Adipocyte (in vitro differentiated cells): ENCODE measurements at regions not wholly inside any gene's neighbourhood (a gene's known extent, or its start where the extent isn't known, plus 50 kb on each side); places are given as distances from the start of the nearest gene placed in this dataset.

Experiments
- DNase-seq: peaks from one replicate; pipeline ENCODE4 v3.0.0-alpha.2; 2015; ENCODE audit warnings: low read depth
- H3K27me3 ChIP-seq: replicated peaks from 2 replicates; pipeline ENCODE4 v1.7.0; 2013; ENCODE audit warnings: mild to moderate bottlenecking, low read length, moderate library complexity; ENCODE audit not compliant: control insufficient read depth, insufficient read depth
- H3K36me3 ChIP-seq: 2 replicates; pipeline ENCODE4 v1.7.0; 2013; ENCODE audit warnings: low read length, mild to moderate bottlenecking, moderate library complexity; ENCODE audit not compliant: control insufficient read depth, insufficient read depth, severe bottlenecking
- H3K4me1 ChIP-seq: 2 replicates; pipeline ENCODE4 v1.7.0; 2013; ENCODE audit warnings: mild to moderate bottlenecking, low read length, moderate library complexity; ENCODE audit not compliant: control insufficient read depth, insufficient read depth
- H3K4me3 ChIP-seq: 2 replicates; pipeline ENCODE4 v1.7.0; 2013; ENCODE audit warnings: mild to moderate bottlenecking, low read length, moderate library complexity
- H3K9ac ChIP-seq: 2 replicates; pipeline ENCODE4 v1.7.0; 2013; ENCODE audit warnings: mild to moderate bottlenecking, low read length, moderate library complexity
- H3K9me3 ChIP-seq: 2 replicates; pipeline ENCODE4 v1.7.0; 2013; ENCODE audit warnings: mild to moderate bottlenecking, low read length, moderate library complexity; ENCODE audit not compliant: control insufficient read depth

GRCh38 chr9:126036881-126037291, 289.7 kb downstream of the PBX3 start:
- DNase-seq: no peak
- Histone ChIP-seq H3K4me1 (no peaks in the 10 kb centered on the region), H3K27me3 (peaks cover 25% of the 10 kb centered on the region)

GRCh38 chr9:126038790-126039189, 287.8 kb upstream of the MVB12B start:
- Histone ChIP-seq H3K9me3 (peaks cover 10% of the 10 kb centered on the region), H3K4me3 (no peak overlapping the region), H3K9ac (no peak overlapping the region), H3K27me3 (peaks cover 16% of the 10 kb centered on the region), H3K36me3 (no peaks in the 10 kb centered on the region), H3K4me1 (peaks cover 7% of the 10 kb centered on the region)
- no peak for DNase-seq

More at GRCh38 chr9:126036881-126037291, 289.7 kb downstream of the PBX3 start:
- H3K9ac ChIP-seq: no peak overlapping the region
- H3K36me3 ChIP-seq: no peaks in the 10 kb centered on the region
- H3K4me3 ChIP-seq: no peak overlapping the region
- H3K9me3 ChIP-seq: peaks cover 2% of the 10 kb centered on the region

GRCh38 chr9:126043681-126044080, 282.9 kb upstream of the MVB12B start:
- Histone ChIP-seq H3K4me1 (peaks cover 17% of the 10 kb centered on the region), H3K9me3 (peaks cover 32% of the 10 kb centered on the region), H3K4me3 (peak overlapping the region; percentile 32), H3K9ac (no peak overlapping the region), H3K27me3 (peaks cover 16% of the 10 kb centered on the region), H3K36me3 (no peaks in the 10 kb centered on the region)
- no peak for DNase-seq

- peaks cover 22% of the 10 kb centered on the region for H3K9me3 ChIP-seq
- no peaks in the 10 kb centered on the region for H3K36me3 ChIP-seq
- H3K4me3 ChIP-seq: no peak overlapping the region
- H3K4me1 ChIP-seq: peaks cover 6% of the 10 kb centered on the region
- no peak for DNase-seq
- peaks cover 44% of the 10 kb centered on the region for H3K27me3 ChIP-seq
- no peak overlapping the region for H3K9ac ChIP-seq
Observed at GRCh38 chr9:126049088-126049487, 277.5 kb upstream of the MVB12B start.

GRCh38 chr9:126049896-126050604, 276.6 kb upstream of the MVB12B start:
- no peak for DNase-seq
- H3K27me3 ChIP-seq: peaks cover 53% of the 10 kb centered on the region

GRCh38 chr9:126050605-126050990, 276.0 kb upstream of the MVB12B start:
- no peak overlapping the region for H3K9ac ChIP-seq
- H3K36me3 ChIP-seq: no peaks in the 10 kb centered on the region
- no peak overlapping the region for H3K4me3 ChIP-seq
- no peaks in the 10 kb centered on the region for H3K4me1 ChIP-seq
- no peak for DNase-seq
- H3K27me3 ChIP-seq: peaks cover 58% of the 10 kb centered on the region
- peaks cover 12% of the 10 kb centered on the region for H3K9me3 ChIP-seq

More at GRCh38 chr9:126049896-126050604, 276.6 kb upstream of the MVB12B start:
- Histone ChIP-seq H3K4me3 (no peak overlapping the region), H3K9me3 (peaks cover 18% of the 10 kb centered on the region), H3K9ac (no peak overlapping the region), H3K36me3 (no peaks in the 10 kb centered on the region), H3K4me1 (no peaks in the 10 kb centered on the region)

- H3K4me1 ChIP-seq: no peaks in the 10 kb centered on the region
- H3K27me3 ChIP-seq: peaks cover 68% of the 10 kb centered on the region
- no peak overlapping the region for H3K4me3 ChIP-seq
- H3K36me3 ChIP-seq: no peaks in the 10 kb centered on the region
- H3K9me3 ChIP-seq: peaks cover 3% of the 10 kb centered on the region
- DNase-seq: no peak
- no peak overlapping the region for H3K9ac ChIP-seq
Observed at GRCh38 chr9:126051446-126052130, 275.0 kb upstream of the MVB12B start.

- Histone ChIP-seq H3K9me3 (no peaks in the 10 kb centered on the region), H3K27me3 (peaks cover 68% of the 10 kb centered on the region), H3K9ac (no peak overlapping the region), H3K36me3 (no peaks in the 10 kb centered on the region), H3K4me3 (no peak overlapping the region), H3K4me1 (no peaks in the 10 kb centered on the region)
- no peak for DNase-seq
Observed at GRCh38 chr9:126052791-126053190, 273.8 kb upstream of the MVB12B start.

- Histone ChIP-seq H3K27me3 (peaks cover 61% of the 10 kb centered on the region), H3K36me3 (no peaks in the 10 kb centered on the region), H3K9ac (no peak overlapping the region), H3K9me3 (no peaks in the 10 kb centered on the region), H3K4me1 (no peaks in the 10 kb centered on the region), H3K4me3 (no peak overlapping the region)
- DNase-seq: no peak
Observed at GRCh38 chr9:126053913-126054312, 272.7 kb upstream of the MVB12B start.

- H3K9ac ChIP-seq: no peak overlapping the region
- H3K9me3 ChIP-seq: no peaks in the 10 kb centered on the region
- H3K36me3 ChIP-seq: no peaks in the 10 kb centered on the region
- no peak for DNase-seq
- H3K4me1 ChIP-seq: no peaks in the 10 kb centered on the region
- no peak overlapping the region for H3K4me3 ChIP-seq
- peaks cover 59% of the 10 kb centered on the region for H3K27me3 ChIP-seq
Observed at GRCh38 chr9:126055381-126055985, 271.1 kb upstream of the MVB12B start.

GRCh38 chr9:126056312-126057021, 270.2 kb upstream of the MVB12B start:
- H3K27me3 ChIP-seq: peaks cover 60% of the 10 kb centered on the region

More at GRCh38 chr9:126056312-126057021, 270.2 kb upstream of the MVB12B start:
- H3K9ac ChIP-seq: no peak overlapping the region
- no peaks in the 10 kb centered on the region for H3K36me3 ChIP-seq
- H3K4me3 ChIP-seq: no peak overlapping the region
- H3K4me1 ChIP-seq: no peaks in the 10 kb centered on the region
- no peaks in the 10 kb centered on the region for H3K9me3 ChIP-seq
- no peak for DNase-seq
